ENCODE measurements at regions not wholly inside any gene's neighbourhood (a gene's known extent, or its start where the extent isn't known, plus 50 kb on each side); places are given as distances from the start of the nearest gene placed in this dataset.

DNA sequence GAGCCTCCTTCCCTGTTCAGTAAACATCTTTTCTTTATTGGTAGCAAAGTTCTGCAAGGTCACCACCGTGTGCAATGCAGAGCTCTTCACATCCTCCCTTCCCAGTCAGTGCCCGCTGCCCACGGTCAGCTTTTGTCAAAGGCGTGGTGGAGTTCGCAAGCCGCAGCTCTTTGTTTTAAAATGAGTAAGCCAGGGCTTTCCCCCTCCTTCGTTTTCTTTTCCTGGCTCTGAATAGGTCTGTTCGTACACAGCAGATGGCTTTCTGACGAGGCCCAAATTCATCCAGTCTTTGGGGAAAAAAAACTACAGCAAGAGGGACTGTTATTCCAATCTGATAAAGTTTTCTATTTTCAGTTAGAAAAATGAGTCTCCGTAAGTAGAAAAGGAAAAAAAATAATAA, 153.2 kb downstream of the LRIG2 start:
- TF ChIP-seq TARDBP (IDR thresholded peaks at IDR 0.05), result no peak
- no peak for TF ChIP-seq FOXA1 (IDR thresholded peaks at IDR 0.05)
- TF ChIP-seq, protein P1, sequence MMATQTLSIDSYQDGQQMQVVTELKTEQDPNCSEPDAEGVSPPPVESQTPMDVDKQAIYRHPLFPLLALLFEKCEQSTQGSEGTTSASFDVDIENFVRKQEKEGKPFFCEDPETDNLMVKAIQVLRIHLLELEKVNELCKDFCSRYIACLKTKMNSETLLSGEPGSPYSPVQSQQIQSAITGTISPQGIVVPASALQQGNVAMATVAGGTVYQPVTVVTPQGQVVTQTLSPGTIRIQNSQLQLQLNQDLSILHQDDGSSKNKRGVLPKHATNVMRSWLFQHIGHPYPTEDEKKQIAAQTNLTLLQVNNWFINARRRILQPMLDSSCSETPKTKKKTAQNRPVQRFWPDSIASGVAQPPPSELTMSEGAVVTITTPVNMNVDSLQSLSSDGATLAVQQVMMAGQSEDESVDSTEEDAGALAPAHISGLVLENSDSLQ (IDR thresholded peaks at IDR 0.05), result no peak
- no peak for TF ChIP-seq SP1 (IDR thresholded peaks at IDR 0.05)
- no peak for TF ChIP-seq CTBP1 (IDR thresholded peaks at IDR 0.05; ENCODE audit: borderline replicate concordance)
- TF ChIP-seq HDGF (IDR thresholded peaks at IDR 0.05; ENCODE audit: borderline replicate concordance), result no peak
- TF ChIP-seq SUZ12 (IDR thresholded peaks at IDR 0.05), result no peak

Data from HEK293T (cell line).